ENCODE measurements at regions not wholly inside any gene's neighbourhood (a gene's known extent, or its start where the extent isn't known, plus 50 kb on each side); places are given as distances from the start of the nearest gene placed in this dataset.
A peak's percentile ranks its signal among the peaks of the same experiment; 100 is the strongest.
"Not testable (repeated sequence)": the region's sequence is repeated elsewhere in the genome, so short reads cannot be mapped to it uniquely, and the experiment has no call there.

GRCh38 chr6:168376811-168377483 lies 57.4 kb upstream of the DACT2 start:
- no peak overlapping the region for H3K4me3 ChIP-seq
- H3K9me3 ChIP-seq: no peaks in the 10 kb centered on the region
- intact Hi-C loops (cut with DNase I): no loop called here
- whole genome bisulfite sequencing, 2 donors: 42 to 48% methylated on average over 15 to 18 of the region's 19 CpGs
- H3K27me3 ChIP-seq: peaks cover 0 to 21% (median 0%) of the 10 kb centered on the region in 4 donors
- no peak overlapping the region for H3K27ac ChIP-seq
- peaks cover 3 to 13% (median 3%) of the 10 kb centered on the region in 3 donors for H3K4me1 ChIP-seq
- H3K36me3 ChIP-seq: no peaks in the 10 kb centered on the region
- DNase-seq: no peak
- TF ChIP-seq POLR2A (IDR thresholded peaks at IDR 0.05) (no peak), CTCF (IDR thresholded peaks at IDR 0.05) (no peak)

- intact Hi-C loops (cut with DNase I): no loop called here
- Histone ChIP-seq H3K4me3 (peak overlapping the region in 1 of 4 donors; percentile 1), H3K27me3 (peaks cover 0 to 16% (median 0%) of the 10 kb centered on the region in 4 donors), H3K27ac (no peak overlapping the region), H3K4me1 (peaks cover 3 to 13% (median 3%) of the 10 kb centered on the region in 3 donors), H3K9me3 (no peaks in the 10 kb centered on the region), H3K36me3 (no peaks in the 10 kb centered on the region)
- no peak for DNase-seq
- WGBS, 2 donors: 8 to 34% methylated on average over 16 to 17 of the region's 17 CpGs
- TF ChIP-seq CTCF (IDR thresholded peaks at IDR 0.05) (no peak), POLR2A (IDR thresholded peaks at IDR 0.05) (no peak)
Observed at GRCh38 chr6:168377484-168377855, 57.9 kb upstream of the DACT2 start.

GRCh38 chr6:168377856-168378832 lies 58.6 kb upstream of the DACT2 start:
- 35 to 77% methylated on average over 5 to 13 of the region's 28 CpGs for WGBS, 2 donors
- DNase-seq: no peak
- H3K27me3 ChIP-seq: peaks cover 0 to 12% (median 0%) of the 10 kb centered on the region in 4 donors
- H3K27ac ChIP-seq: no peak overlapping the region
- peaks cover 3 to 13% (median 3%) of the 10 kb centered on the region in 3 donors for H3K4me1 ChIP-seq
- H3K4me3 ChIP-seq: peak overlapping the region in 1 of 4 donors; percentile 1
- no peak for TF ChIP-seq POLR2A (IDR thresholded peaks at IDR 0.05)
- no peak for TF ChIP-seq CTCF (IDR thresholded peaks at IDR 0.05)
- no peaks in the 10 kb centered on the region for H3K9me3 ChIP-seq
- no peaks in the 10 kb centered on the region for H3K36me3 ChIP-seq
- intact Hi-C loops (cut with DNase I): no loop called here

GRCh38 chr6:168379579-168379978 lies 60.0 kb upstream of the DACT2 start:
- Histone ChIP-seq H3K27me3 (peaks cover 0 to 12% (median 0%) of the 10 kb centered on the region in 4 donors), H3K4me1 (peaks cover 3 to 13% (median 3%) of the 10 kb centered on the region in 3 donors)
- WGBS, 2 donors: no CpG with 5 or more reads among the region's 20 CpGs
- DNase-seq; H3K4me3 ChIP-seq; H3K9me3 ChIP-seq; intact Hi-C loops (cut with DNase I); H3K36me3 ChIP-seq; H3K27ac ChIP-seq: not testable (repeated sequence)

- H3K9me3 ChIP-seq; intact Hi-C loops (cut with DNase I); H3K27ac ChIP-seq; DNase-seq; H3K4me3 ChIP-seq; H3K36me3 ChIP-seq: not testable (repeated sequence)
- Histone ChIP-seq H3K27me3 (peaks cover 0 to 12% (median 0%) of the 10 kb centered on the region in 4 donors), H3K4me1 (peaks cover 3 to 18% (median 3%) of the 10 kb centered on the region in 3 donors)
- WGBS, 2 donors: 93 to 98% methylated on average over 10 to 14 of the region's 38 CpGs
Observed at GRCh38 chr6:168380166-168380955, 60.6 kb upstream of the SMOC2 start.

All from esophagus squamous epithelium (tissue), 5 donors.